Liver (tissue), 3 donors: ENCODE measurements at regions not wholly inside any gene's neighbourhood (a gene's known extent, or its start where the extent isn't known, plus 50 kb on each side); places are given as distances from the start of the nearest gene placed in this dataset.
"Not testable (repeated sequence)": the region's sequence is repeated elsewhere in the genome, so short reads cannot be mapped to it uniquely, and the experiment has no call there.

Experiments used
- ATF3 ChIP-seq: IDR thresholded peaks from 2 replicates; pipeline ENCODE4 v1.6.1; 2016; ENCODE audit warnings: antibody characterized with exemption
- CTCF ChIP-seq: fragments of 150-350 bp; IDR thresholded peaks from 2 replicates; pipeline ENCODE4 v1.5.1; 2017; ENCODE audit warnings: improper control_type of control experiment, low read depth, low read length; ENCODE audit not compliant: missing input control
- EGR1 ChIP-seq, 2 donors: IDR thresholded peaks; 2 replicates each; pipeline ENCODE4 v1.6.1; 2016 to 2018; ENCODE audit warnings: antibody characterized with exemption in 2 of 2, low read depth in 2 of 2
- GABPA ChIP-seq, 2 donors: IDR thresholded peaks in 1 of 2; conservative IDR thresholded peaks in 1 of 2; 2 replicates each; pipeline ENCODE4 v1.6.1; 2016; ENCODE audit warnings: antibody characterized with exemption in 2 of 2, mild to moderate bottlenecking in 1 of 2, moderate library complexity in 1 of 2
- HNF4A ChIP-seq, 2 donors: conservative IDR thresholded peaks; 2 replicates each; pipeline ENCODE4 v1.6.1; 2016; ENCODE audit warnings: antibody characterized with exemption in 2 of 2, mild to moderate bottlenecking in 2 of 2
- JUND ChIP-seq, 2 donors: IDR thresholded peaks; 2 replicates each; pipeline ENCODE4 v1.6.1; 2016; ENCODE audit warnings: antibody characterized with exemption in 2 of 2
- MAX ChIP-seq: IDR thresholded peaks from 2 replicates; pipeline ENCODE4 v1.6.1; 2016; ENCODE audit warnings: antibody characterized with exemption
- REST ChIP-seq: IDR thresholded peaks from 2 replicates; pipeline ENCODE4 v1.6.1; 2016; ENCODE audit warnings: antibody characterized with exemption, mild to moderate bottlenecking
- RXRA ChIP-seq, 2 donors: IDR thresholded peaks; 2 replicates each; pipeline ENCODE4 v1.6.1; 2017 to 2018; ENCODE audit warnings: antibody characterized with exemption in 2 of 2, mild to moderate bottlenecking in 1 of 2
- SP1 ChIP-seq: IDR thresholded peaks from 2 replicates; pipeline ENCODE4 v1.6.1; 2018; ENCODE audit warnings: antibody characterized with exemption, mild to moderate bottlenecking
- TAF1 ChIP-seq: conservative IDR thresholded peaks from 2 replicates; pipeline ENCODE4 v1.6.1; 2016; ENCODE audit warnings: antibody characterized with exemption, mild to moderate bottlenecking
- YY1 ChIP-seq: IDR thresholded peaks from 2 replicates; pipeline ENCODE4 v1.6.1; 2016; ENCODE audit warnings: antibody characterized with exemption, mild to moderate bottlenecking
- donor health status: healthy.
- donor health status: healthy.

GRCh38 chr10:59043358-59043757 lies 133.1 kb upstream of the PHYHIPL start:
- not testable (repeated sequence) for TF ChIP-seq TAF1; CTCF; YY1; HNF4A (conservative IDR thresholded peaks at IDR 0.05); RXRA (IDR thresholded peaks at IDR 0.05); MAX; EGR1 (IDR thresholded peaks at IDR 0.05; ENCODE audit: low read depth in 2 of 2); JUND (IDR thresholded peaks at IDR 0.05); REST; GABPA (IDR thresholded peaks at IDR 0.05 in 1 of 2, conservative IDR thresholded peaks at IDR 0.05 in 1 of 2); ATF3; SP1
